GM12873 (cell line): ENCODE measurements at regions not wholly inside any gene's neighbourhood (a gene's known extent, or its start where the extent isn't known, plus 50 kb on each side); places are given as distances from the start of the nearest gene placed in this dataset.

Experiments
- TF ChIP-seq, protein P1 (sequence below): IDR thresholded peaks from 2 replicates; pipeline ENCODE4 v1.5.1; 2012; ENCODE audit warnings: low read depth, mild to moderate bottlenecking, moderate library complexity, low read length, control low read depth; ENCODE audit not compliant: insufficient read depth; ENCODE audit errors: missing control alignments

- TF ChIP-seq, protein P1, sequence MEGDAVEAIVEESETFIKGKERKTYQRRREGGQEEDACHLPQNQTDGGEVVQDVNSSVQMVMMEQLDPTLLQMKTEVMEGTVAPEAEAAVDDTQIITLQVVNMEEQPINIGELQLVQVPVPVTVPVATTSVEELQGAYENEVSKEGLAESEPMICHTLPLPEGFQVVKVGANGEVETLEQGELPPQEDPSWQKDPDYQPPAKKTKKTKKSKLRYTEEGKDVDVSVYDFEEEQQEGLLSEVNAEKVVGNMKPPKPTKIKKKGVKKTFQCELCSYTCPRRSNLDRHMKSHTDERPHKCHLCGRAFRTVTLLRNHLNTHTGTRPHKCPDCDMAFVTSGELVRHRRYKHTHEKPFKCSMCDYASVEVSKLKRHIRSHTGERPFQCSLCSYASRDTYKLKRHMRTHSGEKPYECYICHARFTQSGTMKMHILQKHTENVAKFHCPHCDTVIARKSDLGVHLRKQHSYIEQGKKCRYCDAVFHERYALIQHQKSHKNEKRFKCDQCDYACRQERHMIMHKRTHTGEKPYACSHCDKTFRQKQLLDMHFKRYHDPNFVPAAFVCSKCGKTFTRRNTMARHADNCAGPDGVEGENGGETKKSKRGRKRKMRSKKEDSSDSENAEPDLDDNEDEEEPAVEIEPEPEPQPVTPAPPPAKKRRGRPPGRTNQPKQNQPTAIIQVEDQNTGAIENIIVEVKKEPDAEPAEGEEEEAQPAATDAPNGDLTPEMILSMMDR, result no peak
Measured at GRCh38 chr2:147657086-147658000, 187.5 kb upstream of the ACVR2A start.

GRCh38 chr2:147649998-147650397 is 194.8 kb upstream of the ACVR2A start:
- TF ChIP-seq, protein P1, result no peak

- TF ChIP-seq, protein P1, result no peak
Measured at GRCh38 chr2:147649286-147649685, 195.5 kb upstream of the ACVR2A start.

DNA sequence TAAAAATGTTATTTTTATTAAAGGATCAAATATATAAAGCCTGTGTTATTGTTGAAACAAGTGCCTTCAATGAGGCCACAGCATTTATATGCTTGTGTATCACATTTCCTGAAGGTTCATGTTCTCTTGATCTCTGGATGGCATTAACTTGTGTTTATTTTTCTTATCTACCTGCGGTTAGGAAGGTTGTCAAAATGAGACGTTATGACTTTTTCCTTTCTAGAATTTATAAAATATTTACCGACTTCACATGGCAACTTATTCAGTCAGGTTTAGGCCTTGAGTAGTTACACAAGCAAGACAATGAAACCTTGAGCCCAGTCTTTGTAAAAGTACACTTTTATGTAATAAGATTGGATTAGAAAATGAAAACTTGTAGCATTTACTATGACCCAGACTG is 196.4 kb upstream of the ACVR2A start:
- TF ChIP-seq, protein P1, result no peak

DNA sequence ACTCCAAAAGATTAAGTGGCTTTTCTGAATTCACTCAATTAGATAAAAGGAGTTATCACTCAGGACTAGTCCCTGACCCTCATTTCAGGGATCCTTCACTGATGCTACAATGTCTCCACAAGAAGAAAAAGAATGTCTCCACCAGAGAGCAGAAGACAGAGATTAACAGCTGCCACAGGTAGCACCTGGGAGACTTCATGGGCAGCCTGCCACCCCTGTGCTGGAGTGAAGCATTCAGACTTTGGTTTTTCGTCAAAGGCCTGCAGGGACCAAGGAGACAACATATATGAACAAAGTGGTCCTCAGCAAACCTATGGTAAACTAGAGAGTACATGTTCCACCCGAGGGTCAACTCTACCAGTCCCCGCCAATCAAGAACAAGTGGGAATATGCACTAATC is 197.0 kb upstream of the ACVR2A start:
- TF ChIP-seq, protein P1, result no peak

DNA sequence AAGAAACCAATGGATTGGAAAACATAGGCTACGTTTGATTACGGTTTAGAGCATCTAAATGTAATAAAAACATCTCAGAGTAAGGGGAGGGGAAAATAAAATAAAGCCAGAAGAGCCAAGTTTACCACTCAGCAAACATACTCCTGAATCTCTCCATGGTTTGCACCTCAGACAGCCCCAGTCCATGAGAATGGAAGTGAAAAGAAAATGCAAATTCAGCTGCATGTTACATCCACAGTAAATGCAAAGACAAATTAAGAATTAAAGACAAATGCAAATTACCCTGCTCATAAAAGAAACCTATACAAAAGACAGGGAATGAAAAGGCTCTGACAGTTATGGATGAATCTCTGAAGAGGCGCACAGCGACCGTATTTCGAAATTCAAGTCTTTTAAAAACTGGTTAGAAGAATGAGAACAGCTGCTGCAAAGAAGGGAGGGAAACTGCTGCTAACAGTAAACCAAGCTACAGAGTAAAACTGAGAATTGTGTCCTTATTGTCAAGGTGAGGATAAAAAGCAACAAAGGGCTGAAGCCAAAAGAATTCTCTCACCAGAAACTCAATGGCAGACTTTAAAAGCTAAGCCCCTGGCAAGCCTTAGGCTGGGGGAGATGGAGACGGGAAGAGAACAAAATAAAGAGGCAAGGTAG is 197.9 kb upstream of the ACVR2A start:
- TF ChIP-seq, protein P1, result no peak

DNA sequence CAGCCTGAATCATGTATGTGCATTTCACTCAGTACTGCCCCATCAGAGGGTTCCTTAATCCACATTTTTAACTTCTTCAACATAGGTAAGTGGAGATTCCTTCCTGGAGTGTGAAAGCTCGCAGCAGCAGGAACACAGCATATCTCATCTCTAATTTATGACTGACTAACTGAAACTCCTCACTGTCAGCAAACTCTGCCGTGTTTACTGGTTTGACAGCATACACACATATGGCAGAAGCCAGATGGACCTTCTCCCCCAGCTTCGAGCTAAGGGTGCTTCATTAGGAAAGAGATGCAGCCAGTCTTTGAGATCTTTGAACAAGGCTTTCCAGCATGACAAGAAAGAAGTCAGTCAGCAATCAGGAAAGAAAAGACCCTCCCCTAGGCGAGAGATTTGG is 200.3 kb upstream of the ACVR2A start:
- TF ChIP-seq, protein P1, result no peak
